Memory B cell (primary cell): ENCODE measurements at regions not wholly inside any gene's neighbourhood (a gene's known extent, or its start where the extent isn't known, plus 50 kb on each side); places are given as distances from the start of the nearest gene placed in this dataset.
"Not testable (repeated sequence)": the region's sequence is repeated elsewhere in the genome, so short reads cannot be mapped to it uniquely, and the experiment has no call there.

ENCODE experiments used
- ATAC-seq: fragments of 150-1000 bp; cut with Tn5 transposase; 2 replicates; pipeline ENCODE4 v1.10.0; 2021; ENCODE audit warnings: low read depth, mild to moderate bottlenecking, moderate library complexity
- DNase-seq, 2 donors: peaks; one replicate each; pipeline ENCODE4 v3.0.0; 2022; ENCODE audit warnings: low spot score in 2 of 2
- H3K27ac Mint-ChIP-seq: one replicate; pipeline ENCODE4 v1.8.0; 2022; ENCODE audit warnings: mild to moderate bottlenecking, moderate library complexity, mixed read lengths
- H3K27me3 Mint-ChIP-seq: one replicate; pipeline ENCODE4 v1.8.0; 2022; ENCODE audit warnings: mixed read lengths
- H3K36me3 Mint-ChIP-seq: one replicate; pipeline ENCODE4 v1.8.0; 2022; ENCODE audit warnings: mild to moderate bottlenecking, mixed read lengths
- H3K4me1 Mint-ChIP-seq: one replicate; pipeline ENCODE4 v1.8.0; 2022; ENCODE audit warnings: mixed read lengths
- H3K4me3 Mint-ChIP-seq: one replicate; pipeline ENCODE4 v1.8.0; 2022; ENCODE audit warnings: mild to moderate bottlenecking, moderate library complexity, mixed read lengths
- H3K9me3 Mint-ChIP-seq: one replicate; pipeline ENCODE4 v1.8.0; 2022; ENCODE audit warnings: mixed read lengths

- H3K27me3 Mint-ChIP-seq, H3K36me3 Mint-ChIP-seq, H3K27ac Mint-ChIP-seq, H3K4me3 Mint-ChIP-seq, H3K4me1 Mint-ChIP-seq, DNase-seq, ATAC-seq, H3K9me3 Mint-ChIP-seq: not testable (repeated sequence)
These were observed 759.4 kb downstream of the BRINP3 start for GRCh38 chr1:189718147-189718795.

- H3K9me3 Mint-ChIP-seq, result peaks cover 4% of the 10 kb centered on the region
- H3K27ac Mint-ChIP-seq, result no peak overlapping the region
- no peak overlapping the region for H3K4me3 Mint-ChIP-seq
- no peaks in the 10 kb centered on the region for H3K4me1 Mint-ChIP-seq
- ATAC-seq (no peak), DNase-seq (no peak)
- no peaks in the 10 kb centered on the region for H3K27me3 Mint-ChIP-seq
- no peaks in the 10 kb centered on the region for H3K36me3 Mint-ChIP-seq
These were observed 750.9 kb downstream of the BRINP3 start for GRCh38 chr1:189726806-189727205.

- Mint-ChIP-seq H3K27ac (no peak overlapping the region), H3K27me3 (no peaks in the 10 kb centered on the region), H3K36me3 (no peaks in the 10 kb centered on the region), H3K4me1 (no peaks in the 10 kb centered on the region), H3K4me3 (no peak overlapping the region), H3K9me3 (peaks cover 1% of the 10 kb centered on the region)
- ATAC-seq (no peak), DNase-seq (no peak)
These were observed 726.4 kb downstream of the BRINP3 start for GRCh38 chr1:189751311-189751710.

- no peaks in the 10 kb centered on the region for H3K36me3 Mint-ChIP-seq
- H3K9me3 Mint-ChIP-seq, result peaks cover 4% of the 10 kb centered on the region
- H3K27me3 Mint-ChIP-seq, result no peaks in the 10 kb centered on the region
- H3K27ac Mint-ChIP-seq, result no peak overlapping the region
- ATAC-seq (no peak), DNase-seq (no peak)
- no peaks in the 10 kb centered on the region for H3K4me1 Mint-ChIP-seq
- H3K4me3 Mint-ChIP-seq, result no peak overlapping the region
These were observed 725.1 kb downstream of the BRINP3 start for GRCh38 chr1:189752461-189752995.

- not testable (repeated sequence) for H3K4me1 Mint-ChIP-seq, H3K9me3 Mint-ChIP-seq, H3K27me3 Mint-ChIP-seq, ATAC-seq, H3K4me3 Mint-ChIP-seq, H3K27ac Mint-ChIP-seq, H3K36me3 Mint-ChIP-seq, DNase-seq
These were observed 722.6 kb downstream of the BRINP3 start for GRCh38 chr1:189755100-189755499.

- Mint-ChIP-seq H3K4me3 (no peak overlapping the region), H3K27ac (no peak overlapping the region)
- no peak for ATAC-seq
These were observed 713.0 kb downstream of the BRINP3 start for GRCh38 chr1:189764391-189765320.

GRCh38 chr1:189769448-189769847 is 708.2 kb downstream of the BRINP3 start:
- Mint-ChIP-seq H3K4me1 (no peaks in the 10 kb centered on the region), H3K9me3 (no peaks in the 10 kb centered on the region), H3K4me3 (no peak overlapping the region), H3K36me3 (no peaks in the 10 kb centered on the region), H3K27me3 (no peaks in the 10 kb centered on the region), H3K27ac (no peak overlapping the region)
- ATAC-seq, result no peak
- no peak for DNase-seq

More at GRCh38 chr1:189764391-189765320, 713.0 kb downstream of the BRINP3 start:
- peaks cover 2% of the 10 kb centered on the region for H3K9me3 Mint-ChIP-seq
- H3K4me1 Mint-ChIP-seq, result no peaks in the 10 kb centered on the region
- no peaks in the 10 kb centered on the region for H3K27me3 Mint-ChIP-seq
- no peaks in the 10 kb centered on the region for H3K36me3 Mint-ChIP-seq
- DNase-seq, result no peak

GRCh38 chr1:189774721-189775287 is 702.9 kb downstream of the BRINP3 start:
- DNase-seq (no peak), ATAC-seq (no peak)
- peaks cover 4% of the 10 kb centered on the region for H3K9me3 Mint-ChIP-seq
- no peak overlapping the region for H3K27ac Mint-ChIP-seq
- H3K4me3 Mint-ChIP-seq, result no peak overlapping the region
- no peaks in the 10 kb centered on the region for H3K4me1 Mint-ChIP-seq
- H3K36me3 Mint-ChIP-seq, result no peaks in the 10 kb centered on the region
- H3K27me3 Mint-ChIP-seq, result no peaks in the 10 kb centered on the region

- H3K36me3 Mint-ChIP-seq, result no peaks in the 10 kb centered on the region
- no peaks in the 10 kb centered on the region for H3K4me1 Mint-ChIP-seq
- H3K9me3 Mint-ChIP-seq, result peaks cover 5% of the 10 kb centered on the region
- H3K27me3 Mint-ChIP-seq, result no peaks in the 10 kb centered on the region
- H3K4me3 Mint-ChIP-seq, result no peak overlapping the region
- no peak for DNase-seq
- no peak overlapping the region for H3K27ac Mint-ChIP-seq
- ATAC-seq, result no peak
These were observed 702.3 kb downstream of the BRINP3 start for GRCh38 chr1:189775343-189775742.

- ATAC-seq, result no peak
- DNase-seq, result no peak
- no peaks in the 10 kb centered on the region for H3K4me1 Mint-ChIP-seq
- H3K27ac Mint-ChIP-seq, result no peak overlapping the region
- no peaks in the 10 kb centered on the region for H3K27me3 Mint-ChIP-seq
- H3K9me3 Mint-ChIP-seq, result peaks cover 7% of the 10 kb centered on the region
- no peaks in the 10 kb centered on the region for H3K36me3 Mint-ChIP-seq
- no peak overlapping the region for H3K4me3 Mint-ChIP-seq
These were observed 698.6 kb downstream of the BRINP3 start for GRCh38 chr1:189779034-189779433.

- DNase-seq (no peak), ATAC-seq (no peak)
- Mint-ChIP-seq H3K27ac (no peak overlapping the region), H3K9me3 (peaks cover 9% of the 10 kb centered on the region), H3K4me3 (no peak overlapping the region), H3K4me1 (no peaks in the 10 kb centered on the region), H3K27me3 (no peaks in the 10 kb centered on the region), H3K36me3 (no peaks in the 10 kb centered on the region)
These were observed 695.4 kb downstream of the BRINP3 start for GRCh38 chr1:189782295-189782694.

- Mint-ChIP-seq H3K27ac (no peak overlapping the region), H3K27me3 (no peaks in the 10 kb centered on the region), H3K4me3 (no peak overlapping the region), H3K4me1 (no peaks in the 10 kb centered on the region), H3K36me3 (no peaks in the 10 kb centered on the region), H3K9me3 (peaks cover 6% of the 10 kb centered on the region)
- DNase-seq (no peak), ATAC-seq (no peak)
These were observed 694.2 kb downstream of the BRINP3 start for GRCh38 chr1:189783456-189783855.

GRCh38 chr1:189786761-189787160 is 690.9 kb downstream of the BRINP3 start:
- Mint-ChIP-seq H3K27ac (no peak overlapping the region), H3K4me3 (no peak overlapping the region), H3K27me3 (no peaks in the 10 kb centered on the region), H3K4me1 (no peaks in the 10 kb centered on the region), H3K36me3 (no peaks in the 10 kb centered on the region), H3K9me3 (peaks cover 8% of the 10 kb centered on the region)
- DNase-seq (no peak), ATAC-seq (no peak)

- Mint-ChIP-seq H3K4me3 (no peak overlapping the region), H3K27me3 (no peaks in the 10 kb centered on the region), H3K9me3 (peaks cover 7% of the 10 kb centered on the region), H3K27ac (no peak overlapping the region), H3K36me3 (no peaks in the 10 kb centered on the region), H3K4me1 (no peaks in the 10 kb centered on the region)
- ATAC-seq (no peak), DNase-seq (no peak)
These were observed 690.5 kb downstream of the BRINP3 start for GRCh38 chr1:189787201-189787600.
